ENCODE measurements at regions not wholly inside any gene's neighbourhood (a gene's known extent, or its start where the extent isn't known, plus 50 kb on each side); places are given as distances from the start of the nearest gene placed in this dataset.

- no peak overlapping the region for H3K14ac ChIP-seq (ENCODE audit: low read length)
- H2BK15ac ChIP-seq (ENCODE audit: low read length) = no peak overlapping the region
- DNase-seq (ENCODE audit: low spot score) = no peak
- no peak overlapping the region for H2AFZ ChIP-seq (ENCODE audit: low read length)
- no peak overlapping the region for H3K18ac ChIP-seq (ENCODE audit: low read length)
- H3K9ac ChIP-seq (ENCODE audit: low read depth, low read length, poor library complexity) = no peak overlapping the region
- H2BK5ac ChIP-seq (ENCODE audit: low read length) = no peak overlapping the region
- H2AK5ac ChIP-seq (ENCODE audit: low read depth, low read length) = no peak overlapping the region
- H2BK12ac ChIP-seq (ENCODE audit: low read length) = no peak overlapping the region
- no CpG with 5 or more reads among the region's 3 CpGs for WGBS, 2 donors (ENCODE audit: extremely low coverage in 2 of 2, insufficient read length in 2 of 2, insufficient replicate concordance in 1 of 2)
- H3K27me3 ChIP-seq (ENCODE audit: control insufficient read depth in 3 of 3, insufficient read depth in 3 of 3, low read depth in 1 of 3, low read length in 3 of 3) = no peaks in the 10 kb centered on the region
- H3K4ac ChIP-seq (ENCODE audit: low read length) = no peak overlapping the region
- H3K36me3 ChIP-seq (replicated peaks in 1 of 2; ENCODE audit: control insufficient read depth in 2 of 2, insufficient read depth in 2 of 2, low read length in 2 of 2) = no peaks in the 10 kb centered on the region
- H3K4me1 ChIP-seq (ENCODE audit: control insufficient read depth in 2 of 2, insufficient read depth in 1 of 2, low read depth in 1 of 2, low read length in 2 of 2) = peaks cover 2 to 8% of the 10 kb centered on the region in 2 donors
- H3K4me3 ChIP-seq (ENCODE audit: low read length in 2 of 2) = no peak overlapping the region
- H3K9me3 ChIP-seq (replicated peaks in 1 of 2; ENCODE audit: control insufficient read depth in 2 of 2, insufficient read depth in 1 of 2, low read depth in 1 of 2, low read length in 2 of 2) = peaks cover 0 to 4% of the 10 kb centered on the region in 2 donors
- H3K23ac ChIP-seq (ENCODE audit: low read depth, low read length, poor library complexity) = no peak overlapping the region
- no peak overlapping the region for H2BK120ac ChIP-seq (ENCODE audit: low read depth, low read length)
- no peak overlapping the region for H4K8ac ChIP-seq (ENCODE audit: low read depth, low read length)
- H3K27ac ChIP-seq (replicated peaks; ENCODE audit: low read length) = no peak overlapping the region
- no peaks in the 10 kb centered on the region for H3K79me1 ChIP-seq (ENCODE audit: low read depth, low read length)
- H3K4me2 ChIP-seq (ENCODE audit: insufficient read depth, low read length, poor library complexity, severe bottlenecking) = no peak overlapping the region
- no peak overlapping the region for H4K91ac ChIP-seq (ENCODE audit: low read depth, low read length, poor library complexity)
Observed at GRCh38 chr12:19044430-19044829, 85.1 kb upstream of the PLEKHA5 start.

- no peaks in the 10 kb centered on the region for H3K79me1 ChIP-seq (ENCODE audit: low read depth, low read length)
- no peak overlapping the region for H2AFZ ChIP-seq (ENCODE audit: low read length)
- H3K4me2 ChIP-seq (ENCODE audit: insufficient read depth, low read length, poor library complexity, severe bottlenecking) = no peak overlapping the region
- H4K91ac ChIP-seq (ENCODE audit: low read depth, low read length, poor library complexity) = no peak overlapping the region
- H3K36me3 ChIP-seq (replicated peaks in 1 of 2; ENCODE audit: control insufficient read depth in 2 of 2, insufficient read depth in 2 of 2, low read length in 2 of 2) = no peaks in the 10 kb centered on the region
- H3K4me3 ChIP-seq (ENCODE audit: low read length in 2 of 2) = no peak overlapping the region
- no CpG with 5 or more reads among the region's 4 CpGs for WGBS, 2 donors (ENCODE audit: extremely low coverage in 2 of 2, insufficient read length in 2 of 2, insufficient replicate concordance in 1 of 2)
- no peak overlapping the region for H3K14ac ChIP-seq (ENCODE audit: low read length)
- H4K8ac ChIP-seq (ENCODE audit: low read depth, low read length) = no peak overlapping the region
- no peak for DNase-seq (ENCODE audit: low spot score)
- no peak overlapping the region for H2AK5ac ChIP-seq (ENCODE audit: low read depth, low read length)
- peaks cover 0 to 4% of the 10 kb centered on the region in 2 donors for H3K9me3 ChIP-seq (replicated peaks in 1 of 2; ENCODE audit: control insufficient read depth in 2 of 2, insufficient read depth in 1 of 2, low read depth in 1 of 2, low read length in 2 of 2)
- H3K9ac ChIP-seq (ENCODE audit: low read depth, low read length, poor library complexity) = no peak overlapping the region
- no peak overlapping the region for H2BK5ac ChIP-seq (ENCODE audit: low read length)
- no peak overlapping the region for H2BK120ac ChIP-seq (ENCODE audit: low read depth, low read length)
- no peak overlapping the region for H3K4ac ChIP-seq (ENCODE audit: low read length)
- no peak overlapping the region for H2BK12ac ChIP-seq (ENCODE audit: low read length)
- H3K27ac ChIP-seq (replicated peaks; ENCODE audit: low read length) = no peak overlapping the region
- H3K27me3 ChIP-seq (ENCODE audit: control insufficient read depth in 3 of 3, insufficient read depth in 3 of 3, low read depth in 1 of 3, low read length in 3 of 3) = no peaks in the 10 kb centered on the region
- no peak overlapping the region for H3K18ac ChIP-seq (ENCODE audit: low read length)
- no peak overlapping the region for H3K23ac ChIP-seq (ENCODE audit: low read depth, low read length, poor library complexity)
- no peak overlapping the region for H2BK15ac ChIP-seq (ENCODE audit: low read length)
- peaks cover 2 to 7% of the 10 kb centered on the region in 2 donors for H3K4me1 ChIP-seq (ENCODE audit: control insufficient read depth in 2 of 2, insufficient read depth in 1 of 2, low read depth in 1 of 2, low read length in 2 of 2)
Observed at GRCh38 chr12:19044891-19045290, 84.6 kb upstream of the PLEKHA5 start.

DNA sequence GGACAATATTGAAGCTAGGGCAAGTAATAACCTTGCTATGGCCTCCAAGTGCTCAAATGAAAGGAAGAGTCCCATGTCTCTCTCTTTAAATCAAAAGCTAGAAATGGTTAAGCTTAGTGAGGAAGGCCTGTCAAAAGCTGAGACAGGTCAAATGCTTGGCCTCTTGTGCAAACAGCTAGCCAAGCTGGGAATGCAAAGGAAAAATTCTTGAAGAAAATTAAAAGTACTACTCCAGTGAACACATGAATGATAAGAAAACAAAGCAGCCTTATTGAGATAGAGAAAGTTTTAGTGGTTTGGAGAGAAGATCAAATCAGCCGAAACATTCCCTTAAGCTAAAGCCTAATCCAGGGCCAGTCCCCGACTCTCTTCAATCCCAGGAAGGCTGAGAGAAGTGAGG, 84.1 kb upstream of the PLEKHA5 start:
- no peak overlapping the region for H2AFZ ChIP-seq (ENCODE audit: low read length)
- no peaks in the 10 kb centered on the region for H3K36me3 ChIP-seq (replicated peaks in 1 of 2; ENCODE audit: control insufficient read depth in 2 of 2, insufficient read depth in 2 of 2, low read length in 2 of 2)
- no peaks in the 10 kb centered on the region for H3K79me1 ChIP-seq (ENCODE audit: low read depth, low read length)
- H3K18ac ChIP-seq (ENCODE audit: low read length) = no peak overlapping the region
- no peak overlapping the region for H2BK120ac ChIP-seq (ENCODE audit: low read depth, low read length)
- H2BK12ac ChIP-seq (ENCODE audit: low read length) = no peak overlapping the region
- H3K4me1 ChIP-seq (ENCODE audit: control insufficient read depth in 2 of 2, insufficient read depth in 1 of 2, low read depth in 1 of 2, low read length in 2 of 2) = peaks cover 0 to 3% of the 10 kb centered on the region in 2 donors
- H2BK15ac ChIP-seq (ENCODE audit: low read length) = no peak overlapping the region
- no peak overlapping the region for H4K8ac ChIP-seq (ENCODE audit: low read depth, low read length)
- H3K27ac ChIP-seq (replicated peaks; ENCODE audit: low read length) = no peak overlapping the region
- no CpG with 5 or more reads among the region's 2 CpGs for WGBS, 2 donors (ENCODE audit: extremely low coverage in 2 of 2, insufficient read length in 2 of 2, insufficient replicate concordance in 1 of 2)
- H3K9ac ChIP-seq (ENCODE audit: low read depth, low read length, poor library complexity) = no peak overlapping the region
- no peak overlapping the region for H2AK5ac ChIP-seq (ENCODE audit: low read depth, low read length)
- H3K9me3 ChIP-seq (replicated peaks in 1 of 2; ENCODE audit: control insufficient read depth in 2 of 2, insufficient read depth in 1 of 2, low read depth in 1 of 2, low read length in 2 of 2) = peaks cover 0 to 4% of the 10 kb centered on the region in 2 donors
- DNase-seq (ENCODE audit: low spot score) = no peak
- no peak overlapping the region for H4K91ac ChIP-seq (ENCODE audit: low read depth, low read length, poor library complexity)
- H3K4me3 ChIP-seq (ENCODE audit: low read length in 2 of 2) = no peak overlapping the region
- H3K4ac ChIP-seq (ENCODE audit: low read length) = no peak overlapping the region
- no peaks in the 10 kb centered on the region for H3K27me3 ChIP-seq (ENCODE audit: control insufficient read depth in 3 of 3, insufficient read depth in 3 of 3, low read depth in 1 of 3, low read length in 3 of 3)
- no peak overlapping the region for H3K23ac ChIP-seq (ENCODE audit: low read depth, low read length, poor library complexity)
- no peak overlapping the region for H3K14ac ChIP-seq (ENCODE audit: low read length)
- H3K4me2 ChIP-seq (ENCODE audit: insufficient read depth, low read length, poor library complexity, severe bottlenecking) = no peak overlapping the region
- no peak overlapping the region for H2BK5ac ChIP-seq (ENCODE audit: low read length)

- H2BK5ac ChIP-seq (ENCODE audit: low read length) = no peak overlapping the region
- H2BK15ac ChIP-seq (ENCODE audit: low read length) = no peak overlapping the region
- no peak overlapping the region for H4K8ac ChIP-seq (ENCODE audit: low read depth, low read length)
- H2BK12ac ChIP-seq (ENCODE audit: low read length) = no peak overlapping the region
- H2BK120ac ChIP-seq (ENCODE audit: low read depth, low read length) = no peak overlapping the region
- no peak overlapping the region for H2AK5ac ChIP-seq (ENCODE audit: low read depth, low read length)
- no peak overlapping the region for H3K4me2 ChIP-seq (ENCODE audit: insufficient read depth, low read length, poor library complexity, severe bottlenecking)
- no peak overlapping the region for H3K27ac ChIP-seq (replicated peaks; ENCODE audit: low read length)
- H2AFZ ChIP-seq (ENCODE audit: low read length) = no peak overlapping the region
- no peak overlapping the region for H3K23ac ChIP-seq (ENCODE audit: low read depth, low read length, poor library complexity)
- peaks cover 0 to 3% of the 10 kb centered on the region in 2 donors for H3K4me1 ChIP-seq (ENCODE audit: control insufficient read depth in 2 of 2, insufficient read depth in 1 of 2, low read depth in 1 of 2, low read length in 2 of 2)
- H3K18ac ChIP-seq (ENCODE audit: low read length) = no peak overlapping the region
- no peak overlapping the region for H3K4ac ChIP-seq (ENCODE audit: low read length)
- H3K4me3 ChIP-seq (ENCODE audit: low read length in 2 of 2) = no peak overlapping the region
- no peak overlapping the region for H3K14ac ChIP-seq (ENCODE audit: low read length)
- no peak overlapping the region for H3K9ac ChIP-seq (ENCODE audit: low read depth, low read length, poor library complexity)
- no peak overlapping the region for H4K91ac ChIP-seq (ENCODE audit: low read depth, low read length, poor library complexity)
- no peaks in the 10 kb centered on the region for H3K36me3 ChIP-seq (replicated peaks in 1 of 2; ENCODE audit: control insufficient read depth in 2 of 2, insufficient read depth in 2 of 2, low read length in 2 of 2)
- H3K79me1 ChIP-seq (ENCODE audit: low read depth, low read length) = no peaks in the 10 kb centered on the region
- no peaks in the 10 kb centered on the region for H3K27me3 ChIP-seq (ENCODE audit: control insufficient read depth in 3 of 3, insufficient read depth in 3 of 3, low read depth in 1 of 3, low read length in 3 of 3)
- H3K9me3 ChIP-seq (replicated peaks in 1 of 2; ENCODE audit: control insufficient read depth in 2 of 2, insufficient read depth in 1 of 2, low read depth in 1 of 2, low read length in 2 of 2) = peaks cover 0 to 4% of the 10 kb centered on the region in 2 donors
- WGBS, 2 donors (ENCODE audit: extremely low coverage in 2 of 2, insufficient read length in 2 of 2, insufficient replicate concordance in 1 of 2) = no CpG with 5 or more reads among the region's 3 CpGs
- no peak for DNase-seq (ENCODE audit: low spot score)
Observed at GRCh38 chr12:19048943-19049342, 80.6 kb upstream of the PLEKHA5 start.
